ENCODE measurements at regions not wholly inside any gene's neighbourhood (a gene's known extent, or its start where the extent isn't known, plus 50 kb on each side); places are given as distances from the start of the nearest gene placed in this dataset.

GRCh38 chr14:99069946-99070345 lies 202.1 kb downstream of the BCL11B start:
- CTCF ChIA-PET: no interaction called here
- Histone ChIP-seq H2AK9ac (replicated peaks; ENCODE audit: low read depth, low read length, poor library complexity) (no peak overlapping the region), H2BK15ac (ENCODE audit: low read depth, low read length) (no peak overlapping the region), H3K36me3 (ENCODE audit: control insufficient read depth, insufficient read depth, low read length) (no peaks in the 10 kb centered on the region), H3K79me1 (ENCODE audit: low read depth in 1 of 2, low read length in 2 of 2) (no peaks in the 10 kb centered on the region), H3K4me1 (ENCODE audit: control insufficient read depth, insufficient read depth, low read length) (no peaks in the 10 kb centered on the region), H3K27me3 (ENCODE audit: control insufficient read depth, insufficient read depth, low read length) (no peaks in the 10 kb centered on the region), H4K91ac (ENCODE audit: insufficient read depth, low read depth, low read length) (no peak overlapping the region), H3K14ac (replicated peaks; ENCODE audit: low read depth, low read length) (no peak overlapping the region), H3K4me3 (ENCODE audit: insufficient read depth, low read depth, low read length) (no peak overlapping the region), H3K23ac (ENCODE audit: low read depth, low read length) (no peak overlapping the region), H3K9ac (ENCODE audit: low read depth, low read length) (no peak overlapping the region), H3K9me3 (ENCODE audit: control insufficient read depth, insufficient read depth, low read length) (peaks cover 60% of the 10 kb centered on the region), H3K27ac (ENCODE audit: insufficient read depth, low read length) (no peak overlapping the region), H2AFZ (replicated peaks; ENCODE audit: low read length, poor library complexity) (no peak overlapping the region), H3K4ac (ENCODE audit: low read depth, low read length) (no peak overlapping the region), H4K20me1 (ENCODE audit: insufficient read depth, low read length) (no peaks in the 10 kb centered on the region), H3K18ac (ENCODE audit: low read depth, low read length) (no peak overlapping the region), H3K9me1 (ENCODE audit: insufficient read depth, low read length) (no peaks in the 10 kb centered on the region), H4K8ac (ENCODE audit: low read depth in 2 of 2, low read length in 2 of 2) (no peak overlapping the region), H2BK5ac (ENCODE audit: low read depth, low read length, poor library complexity, severe bottlenecking) (no peak overlapping the region), H2BK20ac (ENCODE audit: low read depth, low read length) (no peak overlapping the region), H2AK5ac (ENCODE audit: low read depth, low read length) (no peak overlapping the region), H4K5ac (ENCODE audit: low read depth, low read length) (no peak overlapping the region), H2BK120ac (ENCODE audit: low read depth, low read length) (no peak overlapping the region), H3K4me2 (ENCODE audit: low read depth, low read length) (no peak overlapping the region), H3K56ac (ENCODE audit: extremely low read depth, insufficient read depth, low read length) (no peak overlapping the region)
- ATAC-seq (ENCODE audit: low read depth) (no peak), DNase-seq (no peak)
- 29% methylated on average over 2 of the region's 3 CpGs; no CpG with 5 or more reads in 1 of the 2 experiments for WGBS, 2 experiments (ENCODE audit: extremely low coverage in 2 of 2, insufficient read length in 1 of 2)
- in situ Hi-C loops (cut with MboI; ENCODE audit: low sequenced_read_pairs) (no loop called here), dilution Hi-C loops (cut with HindIII; ENCODE audit: low sequenced_read_pairs, unreplicated experiment) (no loop called here), intact Hi-C loops (cut with micrococcal nuclease) (no loop called here)
- POLR2A ChIA-PET (ENCODE audit: unreplicated experiment): no interaction called here
- TF ChIP-seq NFE2L2 (IDR thresholded peaks at IDR 0.05; ENCODE audit: low read depth, low read length): no peak
- TF ChIP-seq BHLHE40 (IDR thresholded peaks at IDR 0.05; ENCODE audit: low read depth, low read length): no peak
- no peak for TF ChIP-seq SMC3 (IDR thresholded peaks at IDR 0.05; ENCODE audit: low read depth, low read length)
- TF ChIP-seq MXI1 (IDR thresholded peaks at IDR 0.05; ENCODE audit: borderline replicate concordance, low read depth, low read length): no peak
- TF ChIP-seq RCOR1 (IDR thresholded peaks at IDR 0.05; ENCODE audit: insufficient replicate concordance, low read length): no peak
- no peak for TF ChIP-seq CEBPB (IDR thresholded peaks at IDR 0.05; ENCODE audit: low read depth, low read length)
- TF ChIP-seq CTCF (conservative IDR thresholded peaks at IDR 0.05; ENCODE audit: low read depth, low read length): no peak
- TF ChIP-seq MAZ (IDR thresholded peaks at IDR 0.05; ENCODE audit: borderline replicate concordance, low read depth, low read length): no peak
- no peak for TF ChIP-seq ELK1 (IDR thresholded peaks at IDR 0.05; ENCODE audit: borderline replicate concordance, low read depth, low read length)
- TF ChIP-seq RFX5 (IDR thresholded peaks at IDR 0.05; ENCODE audit: low read depth, low read length): no peak
- no peak for TF ChIP-seq CHD1 (IDR thresholded peaks at IDR 0.05; ENCODE audit: low read depth, low read length)
- TF ChIP-seq POLR2A (IDR thresholded peaks at IDR 0.05; ENCODE audit: low read depth, low read length): no peak
- TF ChIP-seq MAFK (IDR thresholded peaks at IDR 0.05; ENCODE audit: low read depth, low read length): no peak
- TF ChIP-seq FOS (IDR thresholded peaks at IDR 0.05; ENCODE audit: low read depth, low read length): no peak
- TF ChIP-seq USF2 (IDR thresholded peaks at IDR 0.05; ENCODE audit: low read depth, low read length): no peak
- BruUV-seq (replicated peaks): no TSS peak

Data from IMR-90 (cell line).